Left ventricle myocardium superior (tissue), 1 donor: ENCODE measurements at regions not wholly inside any gene's neighbourhood (a gene's known extent, or its start where the extent isn't known, plus 50 kb on each side); places are given as distances from the start of the nearest gene placed in this dataset.

Experiments used
- ATAC-seq: fragments of 200-7000 bp; cut with Tn5 transposase; one replicate; pipeline ENCODE4 v1.9.1; 2020; ENCODE audit warnings: mild to moderate bottlenecking, moderate library complexity
- DNase-seq: peaks from one replicate; pipeline ENCODE4 v3.0.0-alpha.2; 2020
- intact Hi-C: fragments of 100-400 bp; cut with micrococcal nuclease; formaldehyde crosslinking; loops from one replicate; pipeline ENCODE4 v1.11.0; 2022
- donor health status: DM: no; HTN: yes; CAD: no; lungs with severe emphysema.

DNA sequence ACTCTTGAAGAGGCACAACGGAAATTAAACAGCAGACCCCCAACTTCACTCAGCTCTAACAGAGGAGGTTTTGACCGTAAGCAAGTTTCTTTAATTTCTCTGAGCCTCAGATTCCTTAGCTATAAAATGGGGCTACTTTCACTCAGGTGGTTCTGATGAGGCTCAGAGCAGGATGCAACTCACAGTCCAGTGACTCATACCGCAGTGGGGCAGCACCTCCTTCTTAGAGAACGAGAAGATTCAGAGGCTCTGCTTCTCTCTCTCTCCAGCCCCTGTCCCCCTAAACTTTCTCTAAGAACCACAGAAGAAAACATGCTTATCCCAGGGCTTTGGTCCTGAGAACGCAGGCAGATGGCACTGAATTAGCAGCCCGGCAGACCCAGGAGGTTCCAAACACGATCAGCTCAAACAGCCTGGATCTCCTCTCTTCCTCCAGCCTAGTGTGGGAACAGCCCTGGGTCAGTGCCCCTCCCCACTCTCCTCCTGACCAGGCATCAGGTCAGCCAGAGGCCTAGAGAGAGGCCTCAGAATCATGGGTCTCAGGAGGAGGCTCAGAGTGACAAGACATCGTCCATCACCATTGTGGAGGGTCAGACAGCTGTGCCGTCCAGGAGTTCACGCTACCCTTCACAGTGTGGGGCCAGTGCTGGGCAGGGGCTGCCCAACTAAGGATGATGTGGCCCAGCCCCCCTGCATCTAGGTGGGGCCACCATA lies 433.0 kb downstream of the PTPRU start:
- no peak for DNase-seq
- intact Hi-C loops: no loop called here
- ATAC-seq: no peak

GRCh38 chr1:29668551-29669157 lies 432.3 kb downstream of the PTPRU start:
- intact Hi-C loops: no loop called here
- ATAC-seq (no peak), DNase-seq (no peak)

DNA sequence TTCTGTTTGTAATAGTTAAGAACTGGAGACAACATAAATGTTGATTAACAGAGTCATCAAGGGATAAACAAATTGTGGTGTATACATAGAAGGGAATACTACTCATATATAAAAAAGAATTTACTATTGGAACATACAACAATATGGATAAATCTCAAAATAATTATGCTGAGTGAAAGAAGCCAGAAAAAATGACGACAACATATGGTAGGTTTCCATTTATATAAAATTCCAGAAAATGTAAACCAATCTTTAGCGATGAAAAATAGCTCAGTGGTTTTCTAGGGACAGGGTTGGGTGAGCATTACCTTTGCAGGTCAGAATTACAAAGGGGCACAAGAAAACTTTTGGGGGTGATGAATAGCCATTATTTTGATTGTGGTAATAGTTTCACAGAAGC lies 431.6 kb downstream of the PTPRU start:
- no peak for DNase-seq

DNA sequence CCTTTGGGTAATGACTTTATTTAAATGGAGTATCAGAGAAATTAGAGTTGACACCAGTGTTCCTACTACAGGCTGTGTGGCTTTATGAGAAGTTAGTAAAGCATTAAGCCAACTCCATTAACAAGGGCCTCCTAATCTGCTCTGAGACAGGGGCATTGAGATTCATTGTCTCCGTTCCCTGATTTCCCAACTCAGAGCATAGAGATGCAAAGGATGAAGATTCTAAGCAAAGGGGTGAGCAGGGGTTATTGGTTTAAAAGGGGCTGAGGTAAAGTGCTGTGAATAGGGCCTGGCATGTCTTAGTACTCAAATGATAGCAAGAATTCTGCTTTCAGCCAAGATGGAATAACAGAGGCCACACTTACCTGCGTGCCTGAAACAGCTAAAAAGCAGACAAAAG lies 428.4 kb downstream of the PTPRU start:
- DNase-seq (no peak), ATAC-seq (no peak)
- intact Hi-C loops: no loop called here

More for the DNA sequence above, 431.6 kb downstream of the PTPRU start:
- intact Hi-C loops: no loop called here
- ATAC-seq: no peak

GRCh38 chr1:29658688-29659087 lies 422.4 kb downstream of the PTPRU start:
- DNase-seq: no peak
- ATAC-seq: no peak
- intact Hi-C loops: no loop called here

DNA sequence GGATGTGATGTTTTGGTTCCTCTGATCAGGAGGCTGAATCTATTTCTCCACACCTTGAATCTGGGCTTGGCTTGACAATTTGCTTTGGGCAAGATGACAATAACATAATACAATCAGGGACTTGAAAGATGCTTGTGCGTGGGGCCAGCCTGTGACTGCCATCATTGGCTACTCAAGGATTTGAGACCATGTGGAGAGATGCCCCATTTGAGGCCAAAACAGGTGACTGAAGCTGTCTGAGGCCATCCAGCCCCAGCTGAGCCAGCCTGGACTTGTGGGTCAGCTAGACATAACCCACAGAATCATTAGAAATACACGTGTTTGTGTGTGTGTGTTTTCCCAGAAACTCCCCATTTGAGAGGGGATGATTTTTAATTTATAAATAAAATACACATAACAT lies 421.5 kb downstream of the PTPRU start:
- intact Hi-C loops: no loop called here
- DNase-seq (no peak), ATAC-seq (no peak)

GRCh38 chr1:29655945-29656850 lies 419.9 kb downstream of the PTPRU start:
- intact Hi-C loops: no loop called here
- DNase-seq (no peak), ATAC-seq (no peak)

- DNase-seq (no peak), ATAC-seq (no peak)
- intact Hi-C loops: no loop called here
Measured at GRCh38 chr1:29655145-29655544, 418.8 kb downstream of the PTPRU start.

- no peak for ATAC-seq
- DNase-seq: no peak
- intact Hi-C loops: no loop called here
Measured at GRCh38 chr1:29653886-29654450, 417.6 kb downstream of the PTPRU start.

DNA sequence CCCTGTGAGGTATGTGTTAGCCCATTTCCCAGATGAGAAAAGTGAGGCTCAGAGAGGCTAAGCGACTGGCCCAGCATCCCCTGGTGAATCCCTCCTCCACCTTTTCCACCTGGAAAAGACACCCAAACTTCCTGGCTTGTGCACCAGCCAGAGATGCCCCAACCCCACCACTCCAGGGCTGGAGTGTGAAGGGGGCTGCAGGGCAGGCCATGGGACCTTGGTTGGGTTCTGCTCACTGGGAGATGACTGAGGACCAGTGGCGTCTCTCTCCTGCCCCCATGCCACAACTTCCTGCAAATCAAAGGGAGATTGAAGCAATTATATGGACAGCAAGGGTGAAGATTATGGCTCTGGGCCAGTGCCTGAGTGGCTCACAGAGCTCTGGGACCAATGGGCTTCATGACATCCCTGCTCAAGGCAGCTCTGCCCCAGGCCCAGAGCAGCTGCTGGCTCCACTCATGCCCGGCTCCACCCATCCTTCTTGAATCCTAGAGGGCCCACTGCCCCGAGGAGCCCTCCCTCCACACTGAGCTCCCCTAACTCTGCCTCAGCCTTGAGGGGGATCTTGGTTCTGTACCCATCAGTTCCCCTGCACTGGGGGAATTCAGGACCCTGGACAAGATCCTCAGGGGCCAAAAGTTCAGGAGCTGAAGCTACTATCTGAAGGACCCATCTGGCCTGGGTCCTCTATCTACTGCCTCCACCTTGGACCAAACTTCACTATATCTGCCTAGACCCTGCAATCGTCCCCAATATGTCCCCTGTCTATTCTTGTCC lies 416.9 kb downstream of the PTPRU start:
- intact Hi-C loops: no loop called here
- ATAC-seq (no peak), DNase-seq (no peak)

DNA sequence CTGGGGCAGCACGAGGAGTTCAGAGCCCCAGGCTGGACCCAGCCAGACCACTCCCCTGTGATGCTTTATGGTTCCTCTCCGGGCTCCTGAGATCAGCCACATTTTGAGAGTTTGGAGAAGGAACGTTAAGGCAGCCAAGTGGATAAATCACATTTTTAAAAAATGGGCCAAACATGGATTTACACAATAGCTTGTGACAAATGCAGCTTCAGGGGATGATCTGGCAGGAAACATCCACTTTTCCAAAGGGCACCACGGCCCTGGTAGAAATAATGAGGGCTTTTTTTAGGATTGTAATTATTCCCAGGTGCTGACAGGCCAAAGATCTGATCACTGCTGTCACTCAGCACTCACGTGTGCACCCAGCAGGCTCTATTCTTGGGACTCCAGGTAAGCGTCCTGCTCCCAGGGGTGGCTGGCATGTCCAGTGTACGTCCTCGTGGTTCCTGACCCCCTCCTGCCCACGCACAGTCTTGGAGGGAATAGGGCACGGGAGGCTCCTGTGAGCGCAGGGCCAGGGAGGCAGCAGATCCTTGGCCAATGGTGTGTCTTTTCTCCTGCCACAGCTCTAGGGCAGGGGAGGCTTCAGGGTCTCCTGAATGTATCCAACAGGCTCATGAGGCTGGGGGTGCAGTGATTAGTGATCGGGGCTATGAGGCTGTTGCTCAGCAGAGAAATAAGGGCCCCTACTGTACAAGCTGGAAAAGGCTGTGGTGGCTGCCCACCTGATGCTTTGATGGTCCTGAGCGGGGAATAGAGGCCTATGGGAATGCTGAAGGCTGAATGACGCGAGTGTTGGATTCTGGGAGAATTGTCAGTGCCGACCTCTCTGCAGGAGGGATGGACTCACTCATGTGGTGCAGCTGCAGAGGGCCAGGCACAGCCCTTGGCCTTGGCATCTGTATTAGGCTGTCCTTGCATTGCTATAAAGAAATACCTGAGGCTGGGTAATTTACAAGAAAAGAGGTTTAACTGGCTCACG lies 415.7 kb downstream of the PTPRU start:
- intact Hi-C loops: no loop called here
- no peak for DNase-seq
- ATAC-seq: no peak

GRCh38 chr1:29651246-29651645 lies 414.9 kb downstream of the PTPRU start:
- DNase-seq (no peak), ATAC-seq (no peak)
- intact Hi-C loops: no loop called here

GRCh38 chr1:29650476-29650875 lies 414.2 kb downstream of the PTPRU start:
- no peak for DNase-seq
- intact Hi-C loops: no loop called here
- ATAC-seq: no peak

- DNase-seq (no peak), ATAC-seq (no peak)
- intact Hi-C loops: no loop called here
Measured at GRCh38 chr1:29650041-29650400, 413.7 kb downstream of the PTPRU start.

DNA sequence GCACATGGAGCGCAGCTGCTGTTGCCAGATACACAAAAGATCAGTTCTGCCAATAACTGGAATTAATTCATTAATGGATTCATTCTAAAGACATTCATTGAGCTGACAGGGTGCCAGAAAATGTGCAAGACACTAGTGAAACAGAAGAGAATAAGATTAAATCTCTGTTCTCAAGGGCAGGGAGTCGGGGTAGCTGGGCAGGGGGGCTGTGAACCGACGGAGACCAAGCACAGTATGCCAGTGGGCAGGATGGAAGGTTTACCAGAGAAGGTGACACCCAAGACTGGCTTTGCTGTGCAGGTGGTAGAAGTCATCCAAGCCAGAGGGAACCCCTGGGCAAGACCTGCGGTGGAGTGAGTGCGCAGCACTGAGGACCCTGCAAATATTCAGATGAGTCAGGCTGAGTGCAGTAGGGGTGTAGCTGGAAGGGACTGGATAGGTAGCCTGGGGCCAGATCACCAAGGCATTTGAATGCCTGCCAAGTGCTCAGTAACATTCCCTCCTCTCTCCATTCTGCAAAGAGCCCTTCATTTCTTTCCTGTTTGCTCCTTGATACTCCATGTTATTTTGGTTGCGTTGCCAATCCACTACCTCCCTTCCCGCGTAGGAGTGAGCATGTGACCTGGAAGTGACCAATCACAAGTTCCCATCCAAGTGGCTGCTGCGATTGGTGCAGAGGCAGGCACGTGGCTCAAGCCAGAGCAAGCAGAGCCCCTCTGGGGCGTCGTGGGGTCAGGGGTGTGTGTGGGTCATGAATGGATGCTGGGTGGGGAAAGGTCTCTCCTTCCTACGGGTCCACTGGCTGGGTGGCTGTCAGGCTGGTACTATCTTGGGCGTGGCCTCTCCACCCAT lies 413.1 kb downstream of the PTPRU start:
- ATAC-seq (no peak), DNase-seq (no peak)
- intact Hi-C loops: no loop called here

DNA sequence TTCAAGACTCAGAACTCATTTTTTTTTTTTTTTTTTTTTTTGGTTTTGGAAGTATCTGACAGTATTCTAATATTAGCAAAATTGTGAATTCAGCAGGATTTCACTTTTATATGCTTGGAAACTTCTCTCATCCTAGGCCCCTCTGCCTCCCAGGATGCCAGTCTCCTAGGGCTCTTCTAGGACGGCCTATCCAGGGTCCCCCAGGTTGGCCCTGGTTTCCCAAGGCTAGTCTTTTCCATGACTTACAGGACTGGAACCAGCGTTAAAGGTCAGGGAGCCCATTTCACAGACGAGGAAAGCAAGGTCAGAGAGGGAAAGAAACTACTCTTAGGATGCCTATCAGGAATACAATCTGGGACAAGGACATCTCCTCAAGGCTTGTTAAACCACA lies 412.5 kb downstream of the PTPRU start:
- DNase-seq (no peak), ATAC-seq (no peak)
- intact Hi-C loops: no loop called here

GRCh38 chr1:29648026-29648425 lies 411.7 kb downstream of the PTPRU start:
- intact Hi-C loops: no loop called here
- ATAC-seq (no peak), DNase-seq (no peak)
